ENCODE measurements at regions not wholly inside any gene's neighbourhood (a gene's known extent, or its start where the extent isn't known, plus 50 kb on each side); places are given as distances from the start of the nearest gene placed in this dataset.

GRCh38 chr6:54993294-54993693 is 146.7 kb downstream of the FAM83B start:
- TF ChIP-seq POLR2A (IDR thresholded peaks at IDR 0.05; ENCODE audit: low read depth, low read length): no peak
- no peak for TF ChIP-seq TAF1 (IDR thresholded peaks at IDR 0.05; ENCODE audit: low read depth, low read length)

Data from GM12891 (cell line).